Activated naive CD4-positive, alpha-beta T cell treated with anti-CD3 and anti-CD28 coated beads, Interleukin-2, amount 10 ng/mL, durations not matched to agents 7 days and 5 days (primary cell): ENCODE measurements at regions not wholly inside any gene's neighbourhood (a gene's known extent, or its start where the extent isn't known, plus 50 kb on each side); places are given as distances from the start of the nearest gene placed in this dataset.
"Not testable (repeated sequence)": the region's sequence is repeated elsewhere in the genome, so short reads cannot be mapped to it uniquely, and the experiment has no call there.

Experiments used
- CTCF ChIA-PET: fragments of 350-600 bp; sonication (Branson Sonifier 250); formaldehyde crosslinking; loops from one replicate; lab custom pipeline; 2021; ENCODE audit warnings: antibody characterized with exemption; lab: Charles Lee
- DNase-seq: peaks from one replicate; pipeline ENCODE4 v3.0.0-alpha.2; 2020
- H3K27ac Mint-ChIP-seq: one replicate; pipeline ENCODE4 v1.8.0; 2021; ENCODE audit warnings: mild to moderate bottlenecking, moderate library complexity, mixed read lengths
- H3K27me3 Mint-ChIP-seq: one replicate; pipeline ENCODE4 v1.8.0; 2021; ENCODE audit warnings: mild to moderate bottlenecking, mixed read lengths
- H3K36me3 Mint-ChIP-seq: one replicate; pipeline ENCODE4 v1.8.0; 2021; ENCODE audit warnings: mixed read lengths
- H3K4me1 Mint-ChIP-seq: one replicate; pipeline ENCODE4 v1.8.0; 2021; ENCODE audit warnings: mixed read lengths
- H3K4me3 Mint-ChIP-seq: one replicate; pipeline ENCODE4 v1.8.0; 2021; ENCODE audit warnings: mild to moderate bottlenecking, moderate library complexity, mixed read lengths
- H3K9me3 Mint-ChIP-seq: one replicate; pipeline ENCODE4 v1.8.0; 2021; ENCODE audit warnings: mixed read lengths

GRCh38 chr10:33703501-33704213 is 369.2 kb upstream of the NRP1 start:
- no peak overlapping the region for H3K4me3 Mint-ChIP-seq
- H3K36me3 Mint-ChIP-seq = no peaks in the 10 kb centered on the region
- no peak for DNase-seq
- CTCF ChIA-PET = no interaction called here
- no peaks in the 10 kb centered on the region for H3K9me3 Mint-ChIP-seq
- H3K4me1 Mint-ChIP-seq = no peaks in the 10 kb centered on the region
- no peaks in the 10 kb centered on the region for H3K27me3 Mint-ChIP-seq
- no peak overlapping the region for H3K27ac Mint-ChIP-seq

- H3K9me3 Mint-ChIP-seq = peaks cover 4% of the 10 kb centered on the region
- H3K4me3 Mint-ChIP-seq = no peak overlapping the region
- no peaks in the 10 kb centered on the region for H3K27me3 Mint-ChIP-seq
- CTCF ChIA-PET = no interaction called here
- H3K27ac Mint-ChIP-seq = no peak overlapping the region
- H3K4me1 Mint-ChIP-seq = no peaks in the 10 kb centered on the region
- H3K36me3 Mint-ChIP-seq = no peaks in the 10 kb centered on the region
- no peak for DNase-seq
Observed at GRCh38 chr10:33698033-33698432, 363.6 kb upstream of the NRP1 start.

GRCh38 chr10:33697016-33697415 is 362.5 kb upstream of the NRP1 start:
- no peaks in the 10 kb centered on the region for H3K36me3 Mint-ChIP-seq
- no peaks in the 10 kb centered on the region for H3K4me1 Mint-ChIP-seq
- CTCF ChIA-PET = no interaction called here
- H3K4me3 Mint-ChIP-seq = no peak overlapping the region
- no peaks in the 10 kb centered on the region for H3K27me3 Mint-ChIP-seq
- DNase-seq = no peak
- H3K9me3 Mint-ChIP-seq = peaks cover 6% of the 10 kb centered on the region
- no peak overlapping the region for H3K27ac Mint-ChIP-seq

- CTCF ChIA-PET = no interaction called here
- Mint-ChIP-seq H3K36me3 (no peaks in the 10 kb centered on the region), H3K4me1 (no peaks in the 10 kb centered on the region), H3K27ac (no peak overlapping the region), H3K27me3 (no peaks in the 10 kb centered on the region), H3K9me3 (peaks cover 8% of the 10 kb centered on the region), H3K4me3 (no peak overlapping the region)
- DNase-seq = no peak
Observed at GRCh38 chr10:33695536-33695935, 361.1 kb upstream of the NRP1 start.

- H3K4me3 Mint-ChIP-seq, CTCF ChIA-PET, H3K27ac Mint-ChIP-seq, DNase-seq, H3K4me1 Mint-ChIP-seq, H3K27me3 Mint-ChIP-seq, H3K36me3 Mint-ChIP-seq: not testable (repeated sequence)
- peaks cover 12% of the 10 kb centered on the region for H3K9me3 Mint-ChIP-seq
Observed at GRCh38 chr10:33690536-33690935, 356.1 kb upstream of the NRP1 start.

- Mint-ChIP-seq H3K4me3 (no peak overlapping the region), H3K36me3 (no peaks in the 10 kb centered on the region), H3K9me3 (peaks cover 12% of the 10 kb centered on the region), H3K4me1 (no peaks in the 10 kb centered on the region), H3K27me3 (no peaks in the 10 kb centered on the region), H3K27ac (no peak overlapping the region)
- DNase-seq = no peak
- CTCF ChIA-PET = interaction anchor here (0.8 kb wide), 1 partner anchor 89 kb away, joined by 3 read pairs; no protein-coding TSS in a partner anchor
Observed at GRCh38 chr10:33688506-33688905, 354.0 kb upstream of the NRP1 start.

GRCh38 chr10:33684211-33684611 is 349.7 kb upstream of the NRP1 start:
- CTCF ChIA-PET = no interaction called here
- H3K4me1 Mint-ChIP-seq = no peaks in the 10 kb centered on the region
- no peak overlapping the region for H3K4me3 Mint-ChIP-seq
- H3K27me3 Mint-ChIP-seq = no peaks in the 10 kb centered on the region
- no peak overlapping the region for H3K27ac Mint-ChIP-seq
- peaks cover 5% of the 10 kb centered on the region for H3K9me3 Mint-ChIP-seq
- DNase-seq = no peak
- no peaks in the 10 kb centered on the region for H3K36me3 Mint-ChIP-seq

- no peak for DNase-seq
- Mint-ChIP-seq H3K9me3 (peaks cover 5% of the 10 kb centered on the region), H3K36me3 (no peaks in the 10 kb centered on the region), H3K4me3 (no peak overlapping the region), H3K27me3 (no peaks in the 10 kb centered on the region), H3K4me1 (no peaks in the 10 kb centered on the region), H3K27ac (no peak overlapping the region)
- CTCF ChIA-PET = no interaction called here
Observed at GRCh38 chr10:33681595-33681994, 347.1 kb upstream of the NRP1 start.

- Mint-ChIP-seq H3K36me3 (no peaks in the 10 kb centered on the region), H3K4me3 (no peak overlapping the region), H3K27ac (no peak overlapping the region), H3K27me3 (no peaks in the 10 kb centered on the region), H3K9me3 (peaks cover 5% of the 10 kb centered on the region), H3K4me1 (no peaks in the 10 kb centered on the region)
- CTCF ChIA-PET = no interaction called here
- DNase-seq = no peak
Observed at GRCh38 chr10:33680036-33680435, 345.6 kb upstream of the NRP1 start.

- no peaks in the 10 kb centered on the region for H3K4me1 Mint-ChIP-seq
- DNase-seq = no peak
- CTCF ChIA-PET = no interaction called here
- no peaks in the 10 kb centered on the region for H3K36me3 Mint-ChIP-seq
- no peaks in the 10 kb centered on the region for H3K27me3 Mint-ChIP-seq
- no peak overlapping the region for H3K27ac Mint-ChIP-seq
- H3K9me3 Mint-ChIP-seq = peaks cover 1% of the 10 kb centered on the region
- no peak overlapping the region for H3K4me3 Mint-ChIP-seq
Observed at GRCh38 chr10:33676606-33677339, 342.3 kb upstream of the NRP1 start.

GRCh38 chr10:33674986-33675599 is 340.6 kb upstream of the NRP1 start:
- no peaks in the 10 kb centered on the region for H3K4me1 Mint-ChIP-seq
- no peak overlapping the region for H3K4me3 Mint-ChIP-seq
- H3K36me3 Mint-ChIP-seq = no peaks in the 10 kb centered on the region
- no peaks in the 10 kb centered on the region for H3K27me3 Mint-ChIP-seq
- no peaks in the 10 kb centered on the region for H3K9me3 Mint-ChIP-seq
- CTCF ChIA-PET = no interaction called here
- H3K27ac Mint-ChIP-seq = no peak overlapping the region
- DNase-seq = no peak

- H3K27ac Mint-ChIP-seq = no peak overlapping the region
- no peaks in the 10 kb centered on the region for H3K4me1 Mint-ChIP-seq
- no peak for DNase-seq
- H3K4me3 Mint-ChIP-seq = no peak overlapping the region
- H3K9me3 Mint-ChIP-seq = no peaks in the 10 kb centered on the region
- H3K27me3 Mint-ChIP-seq = no peaks in the 10 kb centered on the region
- CTCF ChIA-PET = no interaction called here
- H3K36me3 Mint-ChIP-seq = no peaks in the 10 kb centered on the region
Observed at GRCh38 chr10:33674491-33674890, 340.0 kb upstream of the NRP1 start.

GRCh38 chr10:33673839-33674415 is 339.5 kb upstream of the NRP1 start:
- Mint-ChIP-seq H3K27me3 (no peaks in the 10 kb centered on the region), H3K27ac (no peak overlapping the region), H3K4me1 (no peaks in the 10 kb centered on the region), H3K36me3 (no peaks in the 10 kb centered on the region), H3K9me3 (no peaks in the 10 kb centered on the region), H3K4me3 (no peak overlapping the region)
- DNase-seq = no peak
- CTCF ChIA-PET = no interaction called here

- CTCF ChIA-PET = no interaction called here
- H3K4me3 Mint-ChIP-seq = no peak overlapping the region
Observed at GRCh38 chr10:33669904-33670303, 335.4 kb upstream of the NRP1 start.

More at GRCh38 chr10:33669904-33670303, 335.4 kb upstream of the NRP1 start:
- Mint-ChIP-seq H3K4me1 (no peaks in the 10 kb centered on the region), H3K27me3 (no peaks in the 10 kb centered on the region), H3K9me3 (no peaks in the 10 kb centered on the region), H3K36me3 (no peaks in the 10 kb centered on the region), H3K27ac (no peak overlapping the region)
- DNase-seq = no peak
